ENCODE measurements at regions not wholly inside any gene's neighbourhood (a gene's known extent, or its start where the extent isn't known, plus 50 kb on each side); places are given as distances from the start of the nearest gene placed in this dataset.

- DNase-seq (ENCODE audit: extremely low spot score) = no peak
- no peak for TF ChIP-seq FOXA1 (IDR thresholded peaks at IDR 0.05)
- no peak for TF ChIP-seq FOXM1 (IDR thresholded peaks at IDR 0.05; ENCODE audit: borderline replicate concordance)
- no peak for TF ChIP-seq FOXK2 (IDR thresholded peaks at IDR 0.05)
- no peak for TF ChIP-seq NFRKB (IDR thresholded peaks at IDR 0.05)
- no peak for TF ChIP-seq ZNF384 (IDR thresholded peaks at IDR 0.05)
- POLR2A ChIA-PET = no interaction called here
- CTCF ChIA-PET = no interaction called here
Observed at GRCh38 chr2:121818546-121818945, 63.1 kb downstream of the TSN start.

GRCh38 chr2:121819846-121820245, 64.4 kb downstream of the TSN start:
- TF ChIP-seq ELF4 (IDR thresholded peaks at IDR 0.05) (no peak), NFRKB (IDR thresholded peaks at IDR 0.05) (no peak), ARNT (IDR thresholded peaks at IDR 0.05) (no peak), TARDBP (IDR thresholded peaks at IDR 0.05) (no peak), BHLHE40 (IDR thresholded peaks at IDR 0.05; ENCODE audit: borderline replicate concordance) (no peak), L3MBTL2 (conservative IDR thresholded peaks at IDR 0.05) (no peak), FOXA1 (IDR thresholded peaks at IDR 0.05) (no peak), SP1 (IDR thresholded peaks at IDR 0.05) (no peak), HDGF (IDR thresholded peaks at IDR 0.05; ENCODE audit: borderline replicate concordance) (no peak), FOXK2 (IDR thresholded peaks at IDR 0.05) (no peak), SUZ12 (IDR thresholded peaks at IDR 0.05) (no peak), ZNF384 (IDR thresholded peaks at IDR 0.05) (no peak), PKNOX1 (IDR thresholded peaks at IDR 0.05) (no peak), LEF1 (IDR thresholded peaks at IDR 0.05; ENCODE audit: borderline replicate concordance) (no peak), CTBP1 (IDR thresholded peaks at IDR 0.05; ENCODE audit: borderline replicate concordance) (no peak)
- no peak for DNase-seq (ENCODE audit: extremely low spot score)
- ChIA-PET CTCF (no interaction called here), POLR2A (no interaction called here)

GRCh38 chr2:121821476-121822158, 66.2 kb downstream of the TSN start:
- no peak for DNase-seq (ENCODE audit: extremely low spot score)
- CTCF ChIA-PET = interaction anchor here (0.6 to 1.5 kb wide), 2 partner anchors 11 to 16 kb away, joined by 3 to 5 read pairs; no protein-coding TSS in a partner anchor
- POLR2A ChIA-PET = no interaction called here
- no peak for TF ChIP-seq NFRKB (IDR thresholded peaks at IDR 0.05)
- TF ChIP-seq CTBP1 (IDR thresholded peaks at IDR 0.05; ENCODE audit: borderline replicate concordance) = no peak
- no peak for TF ChIP-seq ARNT (IDR thresholded peaks at IDR 0.05)
- no peak for TF ChIP-seq ELF4 (IDR thresholded peaks at IDR 0.05)
- no peak for TF ChIP-seq TARDBP (IDR thresholded peaks at IDR 0.05)
- TF ChIP-seq FOXA1 (IDR thresholded peaks at IDR 0.05) = no peak
- TF ChIP-seq HDGF (IDR thresholded peaks at IDR 0.05; ENCODE audit: borderline replicate concordance) = no peak
- TF ChIP-seq SP1 (IDR thresholded peaks at IDR 0.05) = no peak
- TF ChIP-seq L3MBTL2 (conservative IDR thresholded peaks at IDR 0.05) = no peak
- TF ChIP-seq FOXM1 (IDR thresholded peaks at IDR 0.05; ENCODE audit: borderline replicate concordance) = no peak
- no peak for TF ChIP-seq PKNOX1 (IDR thresholded peaks at IDR 0.05)
- no peak for TF ChIP-seq FOXK2 (IDR thresholded peaks at IDR 0.05)
- no peak for TF ChIP-seq BHLHE40 (IDR thresholded peaks at IDR 0.05; ENCODE audit: borderline replicate concordance)
- TF ChIP-seq ZNF384 (IDR thresholded peaks at IDR 0.05) = no peak
- TF ChIP-seq LEF1 (IDR thresholded peaks at IDR 0.05; ENCODE audit: borderline replicate concordance) = no peak
- TF ChIP-seq SUZ12 (IDR thresholded peaks at IDR 0.05) = no peak

GRCh38 chr2:121824264-121824663, 68.8 kb downstream of the TSN start:
- TF ChIP-seq L3MBTL2 (conservative IDR thresholded peaks at IDR 0.05) (no peak), ELF4 (IDR thresholded peaks at IDR 0.05) (no peak), CTBP1 (IDR thresholded peaks at IDR 0.05; ENCODE audit: borderline replicate concordance) (no peak), PKNOX1 (IDR thresholded peaks at IDR 0.05) (no peak), FOXA1 (IDR thresholded peaks at IDR 0.05) (no peak), ZNF384 (IDR thresholded peaks at IDR 0.05) (no peak), FOXM1 (IDR thresholded peaks at IDR 0.05; ENCODE audit: borderline replicate concordance) (no peak), TARDBP (IDR thresholded peaks at IDR 0.05) (no peak), HDGF (IDR thresholded peaks at IDR 0.05; ENCODE audit: borderline replicate concordance) (no peak), BHLHE40 (IDR thresholded peaks at IDR 0.05; ENCODE audit: borderline replicate concordance) (no peak), SUZ12 (IDR thresholded peaks at IDR 0.05) (no peak), ARNT (IDR thresholded peaks at IDR 0.05) (no peak), LEF1 (IDR thresholded peaks at IDR 0.05; ENCODE audit: borderline replicate concordance) (no peak), NFRKB (IDR thresholded peaks at IDR 0.05) (no peak), SP1 (IDR thresholded peaks at IDR 0.05) (no peak), FOXK2 (IDR thresholded peaks at IDR 0.05) (no peak)
- no peak for DNase-seq (ENCODE audit: extremely low spot score)
- ChIA-PET POLR2A (no interaction called here), CTCF (no interaction called here)

- no peak for DNase-seq (ENCODE audit: extremely low spot score)
- ChIA-PET CTCF (no interaction called here), POLR2A (no interaction called here)
- no peak for TF ChIP-seq PKNOX1 (IDR thresholded peaks at IDR 0.05)
- no peak for TF ChIP-seq FOXA1 (IDR thresholded peaks at IDR 0.05)
Observed at GRCh38 chr2:121825003-121825950, 69.8 kb downstream of the TSN start.

All from HEK293T (cell line).